ENCODE measurements at regions not wholly inside any gene's neighbourhood (a gene's known extent, or its start where the extent isn't known, plus 50 kb on each side); places are given as distances from the start of the nearest gene placed in this dataset.

GRCh38 chr11:121376130-121376529, 76.0 kb upstream of the SORL1 start:
- TF ChIP-seq CTCF (conservative IDR thresholded peaks at IDR 0.05; ENCODE audit: low read depth, low read length) (no peak), RFX5 (IDR thresholded peaks at IDR 0.05; ENCODE audit: low read depth, low read length) (no peak), POLR2A (IDR thresholded peaks at IDR 0.05; ENCODE audit: low read depth, low read length) (no peak), RAD21 (IDR thresholded peaks at IDR 0.05; ENCODE audit: low read length) (no peak), CEBPB (IDR thresholded peaks at IDR 0.05; ENCODE audit: low read depth, low read length) (no peak), SMC3 (IDR thresholded peaks at IDR 0.05; ENCODE audit: low read depth, low read length) (no peak), USF2 (IDR thresholded peaks at IDR 0.05; ENCODE audit: low read depth, low read length) (no peak), ELK1 (IDR thresholded peaks at IDR 0.05; ENCODE audit: borderline replicate concordance, low read depth, low read length) (no peak), NFE2L2 (IDR thresholded peaks at IDR 0.05; ENCODE audit: low read depth, low read length) (no peak), FOS (IDR thresholded peaks at IDR 0.05; ENCODE audit: low read depth, low read length) (no peak), MAFK (IDR thresholded peaks at IDR 0.05; ENCODE audit: low read depth, low read length) (no peak), BHLHE40 (IDR thresholded peaks at IDR 0.05; ENCODE audit: low read depth, low read length) (no peak)
